T-helper 1 cell treated with Interleukin-12 subunit alpha and Interleukin-12 subunit beta and Interleukin-4 antibody, amounts not matched to agents 30 ng/mL and 1 ng/mL, for 36 hours (primary cell): ENCODE measurements at regions not wholly inside any gene's neighbourhood (a gene's known extent, or its start where the extent isn't known, plus 50 kb on each side); places are given as distances from the start of the nearest gene placed in this dataset.
"Not testable (repeated sequence)": the region's sequence is repeated elsewhere in the genome, so short reads cannot be mapped to it uniquely, and the experiment has no call there.

ENCODE experiments used
- intact Hi-C: fragments of 100-400 bp; cut with micrococcal nuclease; formaldehyde crosslinking; loops from one replicate; pipeline ENCODE4 v1.15.1; 2024

DNA sequence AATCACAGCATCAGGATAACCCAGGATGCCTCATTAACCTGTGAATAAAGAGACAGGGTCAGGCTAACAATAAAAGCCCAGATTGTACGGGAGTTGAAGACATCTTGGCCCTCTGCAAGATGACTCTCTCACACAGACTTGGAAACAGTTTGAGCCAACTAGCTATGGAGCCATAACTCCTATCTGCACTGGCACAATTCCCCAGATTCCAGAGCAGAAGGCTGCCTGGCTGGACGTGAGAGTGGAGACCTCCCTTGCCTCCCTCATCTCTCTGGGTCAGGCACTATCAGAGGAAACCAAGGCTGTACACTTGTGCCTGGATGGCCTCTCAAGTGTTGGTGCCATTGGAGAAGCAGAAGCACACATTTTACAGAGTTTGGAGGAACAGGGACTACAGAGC is 312.6 kb downstream of the THBS2 start:
- intact Hi-C loops: no loop called here

DNA sequence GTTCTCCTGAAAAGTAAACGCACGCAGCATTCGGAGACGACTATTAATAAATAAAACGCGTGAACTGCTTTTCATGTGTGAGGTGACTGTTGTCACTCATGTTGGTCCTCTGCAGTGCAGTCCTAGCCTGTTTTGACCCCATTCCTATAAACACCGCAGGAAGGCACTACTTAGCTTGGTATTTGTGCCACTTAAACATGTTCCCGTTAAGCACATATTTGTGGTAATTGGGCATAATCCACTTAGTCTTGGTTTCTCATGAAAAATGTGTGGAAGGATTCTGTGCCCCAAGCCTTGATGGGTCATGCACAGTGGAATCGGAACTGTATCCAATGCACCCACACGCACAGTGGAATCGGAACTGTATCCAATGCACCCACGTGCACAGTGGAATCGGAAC is 313.9 kb downstream of the THBS2 start:
- intact Hi-C loops: no loop called here

DNA sequence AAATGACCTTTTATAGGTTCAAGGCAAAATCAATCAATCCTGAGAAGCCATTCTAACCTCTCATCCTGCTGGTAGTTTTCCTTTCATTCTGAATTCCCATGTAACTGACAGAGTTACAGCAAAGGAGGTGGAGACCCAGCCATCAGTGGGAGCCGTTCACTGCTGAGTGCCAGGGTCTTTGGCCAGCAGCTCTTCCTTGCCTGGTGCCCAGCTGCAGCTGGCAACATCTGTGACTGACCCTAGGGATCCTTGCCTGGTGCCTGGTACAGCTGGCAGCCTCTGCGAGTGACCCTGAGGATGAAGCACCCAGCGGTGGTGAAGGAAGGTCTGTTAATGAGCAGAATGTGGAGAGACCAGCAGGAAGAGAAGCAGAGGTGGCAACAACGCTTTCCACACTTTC is 314.6 kb downstream of the THBS2 start:
- intact Hi-C loops: no loop called here

DNA sequence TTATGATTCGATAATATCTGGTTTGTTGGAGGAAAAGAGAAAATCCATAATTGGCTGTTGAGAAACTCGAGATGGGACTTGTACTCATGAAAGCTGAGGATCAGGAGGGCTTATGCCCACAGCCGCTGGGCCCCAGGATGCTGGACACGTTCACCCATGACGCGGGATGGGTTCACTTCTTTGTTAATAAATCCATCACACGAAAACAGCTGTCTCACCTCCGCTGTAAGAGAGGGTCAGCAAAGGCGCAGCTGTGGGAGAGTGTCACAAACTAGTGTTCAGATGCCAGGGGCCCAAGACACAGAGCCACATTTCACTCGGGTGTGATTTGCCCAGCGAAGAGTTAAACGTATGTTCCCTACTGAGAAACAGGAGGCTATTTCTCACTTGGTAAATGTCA is 315.1 kb downstream of the THBS2 start:
- intact Hi-C loops: no loop called here

DNA sequence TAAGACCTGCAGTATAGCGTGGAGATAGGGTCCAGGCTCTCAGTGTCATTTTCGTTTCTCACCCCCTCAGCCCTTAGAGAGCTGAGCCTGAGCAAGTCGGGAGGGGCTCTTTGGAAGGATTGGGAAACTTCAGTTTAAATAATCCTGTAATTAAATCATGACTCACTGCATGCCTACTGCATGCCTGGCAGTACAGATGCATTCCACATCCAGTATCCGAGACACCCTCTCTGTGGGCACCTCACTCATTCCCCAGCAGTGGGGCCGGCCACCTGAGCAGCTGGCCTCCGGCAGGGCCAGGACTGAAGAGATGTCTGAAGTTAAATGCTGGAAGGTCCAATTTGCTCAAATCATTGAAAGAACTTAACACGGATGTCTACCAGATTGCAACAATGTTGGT is 316.6 kb downstream of the THBS2 start:
- intact Hi-C loops: no loop called here

GRCh38 chr6:168935628-168936010 is 318.0 kb downstream of the THBS2 start:
- intact Hi-C loops: no loop called here

GRCh38 chr6:168934660-168935627 is 318.7 kb downstream of the THBS2 start:
- intact Hi-C loops: no loop called here

- intact Hi-C loops: not testable (repeated sequence)
Observed at GRCh38 chr6:168932171-168932570, 321.5 kb downstream of the THBS2 start.

GRCh38 chr6:168931072-168931471 is 322.6 kb downstream of the THBS2 start:
- intact Hi-C loops: not testable (repeated sequence)

GRCh38 chr6:168929871-168930450 is 323.7 kb downstream of the THBS2 start:
- intact Hi-C loops: no loop called here

- intact Hi-C loops: no loop called here
Observed at GRCh38 chr6:168928012-168928411, 325.6 kb downstream of the THBS2 start.

GRCh38 chr6:168927026-168927425 is 326.6 kb downstream of the THBS2 start:
- intact Hi-C loops: no loop called here

DNA sequence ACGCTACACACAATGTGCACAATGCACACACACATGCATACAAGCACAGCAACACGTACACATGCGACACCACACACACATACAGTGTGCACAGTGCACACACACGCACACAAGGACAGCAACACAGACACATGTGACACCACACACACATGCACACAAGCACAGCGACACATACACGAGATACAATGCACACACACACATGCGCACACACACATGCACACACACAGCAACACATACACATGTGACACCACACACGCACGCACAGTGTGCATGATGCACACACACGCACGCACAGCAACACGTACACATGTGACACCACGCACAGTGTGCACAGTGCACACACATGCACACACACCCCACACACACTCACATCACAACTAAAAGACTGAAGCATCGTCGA is 327.3 kb downstream of the THBS2 start:
- intact Hi-C loops: no loop called here

- intact Hi-C loops: no loop called here
Observed at GRCh38 chr6:168925671-168926070, 328.0 kb downstream of the THBS2 start.

DNA sequence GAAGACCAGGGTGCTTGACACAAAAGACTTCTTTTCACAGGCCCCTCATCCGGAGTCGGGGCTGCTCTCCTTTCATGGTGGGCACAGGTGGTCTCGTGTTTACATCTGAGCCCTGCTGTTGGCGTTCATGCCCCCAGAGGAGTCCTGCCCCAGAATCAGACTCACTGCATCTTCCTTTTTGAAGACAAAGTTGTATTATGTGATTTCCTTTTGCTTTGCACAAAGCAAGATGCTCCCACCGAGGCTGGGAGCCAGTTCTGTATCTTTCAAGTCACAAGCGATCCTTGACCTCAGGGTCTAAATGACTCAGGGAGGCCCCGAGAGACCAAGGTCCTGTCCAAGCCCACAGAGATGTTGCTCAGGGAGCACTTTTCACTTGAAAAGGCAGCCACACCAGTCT is 330.5 kb downstream of the THBS2 start:
- intact Hi-C loops: no loop called here

DNA sequence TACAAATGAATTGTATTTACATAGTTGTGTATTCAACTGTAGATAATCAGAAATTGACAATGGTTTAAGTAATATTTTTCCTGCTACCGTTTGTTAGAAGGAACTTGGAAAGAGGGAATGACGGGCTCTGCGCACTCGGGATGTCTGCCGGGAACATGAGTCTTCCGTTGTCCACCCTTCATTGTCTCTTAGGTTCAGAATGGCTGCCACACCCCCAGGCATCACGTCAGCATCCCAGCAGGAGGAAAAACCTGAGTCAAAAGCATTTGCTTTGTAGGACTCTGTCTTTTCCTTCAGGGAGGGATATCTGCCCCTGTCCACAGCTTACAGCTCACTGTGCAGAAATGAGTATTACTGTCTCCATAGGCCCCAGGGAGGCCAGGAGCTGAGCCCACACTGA is 331.2 kb downstream of the THBS2 start:
- intact Hi-C loops: no loop called here

GRCh38 chr6:168920289-168920688 is 333.4 kb downstream of the THBS2 start:
- intact Hi-C loops: no loop called here

DNA sequence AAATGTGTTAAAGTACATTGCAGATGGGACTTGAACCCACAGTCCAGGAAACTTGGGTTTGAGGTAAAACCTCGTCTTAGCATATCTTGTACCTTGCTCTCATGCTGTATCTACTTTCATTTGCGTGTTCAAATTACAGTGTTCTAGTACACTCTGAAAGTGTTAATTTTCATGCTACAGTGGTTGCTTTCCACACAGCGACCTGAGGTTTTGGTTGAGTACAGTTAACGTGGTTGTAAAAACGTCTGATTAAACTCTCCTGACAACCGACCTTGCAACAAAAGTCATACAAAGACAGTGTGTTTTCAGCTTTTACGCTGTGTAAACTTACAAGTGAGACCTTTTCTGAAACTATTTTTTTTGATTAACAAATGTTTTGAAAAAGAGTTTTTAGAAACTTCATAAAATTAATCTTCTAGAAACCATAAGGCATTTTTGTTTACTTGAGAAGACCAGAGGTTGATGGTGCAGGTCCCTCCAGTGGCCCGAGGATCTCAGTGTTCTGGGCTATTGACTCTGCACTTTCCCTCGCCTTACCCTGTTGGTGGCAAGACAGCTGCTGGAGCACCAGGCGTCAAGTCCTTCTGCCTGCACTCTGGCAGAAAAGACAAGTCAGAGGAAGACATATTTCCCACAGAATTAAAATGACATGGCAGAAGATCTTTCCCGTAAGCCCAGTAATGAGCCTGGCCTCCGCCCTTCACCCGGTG is 334.0 kb downstream of the THBS2 start:
- intact Hi-C loops: no loop called here

DNA sequence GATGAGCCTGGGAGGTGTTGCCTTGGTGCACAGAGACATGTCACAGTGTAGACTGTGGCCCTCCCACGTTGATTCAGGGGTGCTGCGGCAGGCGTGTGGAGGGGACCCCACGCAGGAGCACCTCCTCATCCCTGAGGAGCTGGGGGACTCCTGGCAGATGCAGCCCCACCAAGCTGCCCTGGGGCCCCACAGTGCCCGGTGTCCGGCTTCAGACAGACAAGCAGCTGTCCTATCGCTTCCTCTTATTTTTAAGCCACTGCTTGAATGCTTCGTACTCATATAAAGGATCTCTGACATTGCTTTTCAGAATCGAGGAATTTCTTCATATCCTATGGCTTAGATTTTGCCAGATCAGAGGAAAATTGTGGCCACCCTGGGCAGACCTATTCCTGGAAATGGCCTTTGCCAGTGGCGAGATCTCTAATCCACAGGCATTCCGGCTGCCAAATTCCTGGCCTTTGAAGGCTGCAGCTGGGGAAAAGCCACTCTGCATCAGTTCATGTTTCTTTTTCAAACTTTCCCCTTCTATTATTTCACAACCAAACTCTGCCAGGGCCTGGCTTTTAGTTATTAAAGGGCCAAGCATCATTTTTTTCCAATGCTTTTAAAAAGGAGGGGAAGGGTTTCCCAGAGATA is 337.0 kb downstream of the THBS2 start:
- intact Hi-C loops: no loop called here

DNA sequence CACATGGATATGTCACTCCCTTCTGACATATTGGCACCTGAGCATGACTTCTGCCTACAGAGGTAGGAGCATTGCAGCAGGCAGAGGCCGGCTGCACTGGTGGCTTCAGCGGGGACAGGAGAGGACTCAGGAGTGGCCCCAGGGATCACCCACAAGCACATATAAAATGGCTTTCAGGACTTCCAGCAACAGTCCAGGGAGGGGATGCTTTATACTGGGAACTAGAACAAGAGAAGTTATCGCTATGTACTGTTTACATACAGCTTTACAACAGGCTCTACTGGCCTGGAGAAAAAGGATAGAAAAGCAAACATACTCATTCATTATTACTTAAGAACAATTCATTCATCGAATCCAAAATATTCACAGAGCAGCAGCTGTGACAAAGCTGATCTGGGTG is 337.8 kb downstream of the THBS2 start:
- intact Hi-C loops: no loop called here

DNA sequence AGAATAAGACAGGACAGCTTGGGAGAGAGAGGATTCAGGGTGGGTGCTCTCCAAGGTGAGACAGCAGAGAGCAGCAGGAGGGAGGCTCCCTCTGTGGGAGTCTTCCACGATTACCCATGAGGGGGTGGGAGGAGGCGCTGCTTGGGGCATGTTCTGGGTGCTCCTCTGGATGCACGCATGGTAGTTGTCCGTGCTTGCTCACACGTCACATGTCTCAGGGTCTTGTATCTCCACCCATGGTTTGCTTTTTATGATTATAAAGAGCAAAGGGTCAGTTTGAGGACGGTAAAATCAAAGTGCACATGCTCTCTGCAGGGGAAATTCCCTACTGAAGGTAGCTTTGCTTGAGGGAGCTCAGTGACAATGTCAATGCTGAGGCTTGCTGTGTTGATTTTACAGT is 338.4 kb downstream of the THBS2 start:
- intact Hi-C loops: no loop called here
